H1 (cell line): ENCODE measurements at regions not wholly inside any gene's neighbourhood (a gene's known extent, or its start where the extent isn't known, plus 50 kb on each side); places are given as distances from the start of the nearest gene placed in this dataset.
"Not testable (repeated sequence)": the region's sequence is repeated elsewhere in the genome, so short reads cannot be mapped to it uniquely, and the experiment has no call there.

ENCODE experiments used
- CTCF ChIA-PET: fragments of 300-600 bp; sonication (Branson Sonifier 250); formaldehyde crosslinking; loops from one replicate; lab custom pipeline; 2021; ENCODE audit not compliant: partially characterized antibody; lab: Charles Lee
- POLR2A ChIA-PET: fragments of 300-600 bp; sonication (Branson Sonifier 250); formaldehyde crosslinking; loops from one replicate; lab custom pipeline; 2021; ENCODE audit warnings: inconsistent platforms; ENCODE audit not compliant: partially characterized antibody; lab: Charles Lee
- DNase-seq, 2 experiments: peaks; one replicate each; pipeline versions ENCODE4 v3.0.0 to v3.0.0-alpha.2; 2010 to 2022; ENCODE audit warnings: low spot score in 2 of 2, low read depth in 1 of 2, mixed read lengths in 1 of 2
- FAIRE-seq: peaks from 2 replicates; lab custom pipeline; 2011; peaks lifted over from hg19 to GRCh38; lab: Jason Lieb, UNC
- H2AFZ ChIP-seq: 2 replicates; pipeline ENCODE4 v1.8.1; 2012; ENCODE audit warnings: low read length, inconsistent platforms
- H2AK5ac ChIP-seq: 2 replicates; pipeline ENCODE4 v1.6.1; 2013; ENCODE audit warnings: low read depth, low read length
- H2BK120ac ChIP-seq: replicated peaks from 2 replicates; pipeline ENCODE3; 2013; ENCODE audit warnings: low read depth, low read length, inconsistent platforms
- H2BK12ac ChIP-seq: 2 replicates; pipeline ENCODE4 v1.6.1; 2013; ENCODE audit warnings: low read depth, low read length
- H2BK15ac ChIP-seq: 2 replicates; pipeline ENCODE4 v1.6.1; 2013; ENCODE audit warnings: low read length
- H2BK20ac ChIP-seq: 2 replicates; pipeline ENCODE4 v1.6.1; 2013; ENCODE audit warnings: low read length
- H2BK5ac ChIP-seq: 2 replicates; pipeline ENCODE4 v1.6.1; 2013; ENCODE audit warnings: low read depth, low read length
- H3K14ac ChIP-seq: 2 replicates; pipeline ENCODE4 v1.6.1; 2013; ENCODE audit warnings: inconsistent platforms; ENCODE audit not compliant: insufficient read length
- H3K18ac ChIP-seq: 2 replicates; pipeline ENCODE4 v1.6.1; 2013; ENCODE audit warnings: low read length; ENCODE audit errors: extremely low read depth
- H3K23ac ChIP-seq: 2 replicates; pipeline ENCODE4 v1.6.1; 2013; ENCODE audit warnings: inconsistent platforms; ENCODE audit not compliant: insufficient read length
- H3K23me2 ChIP-seq: 2 replicates; pipeline ENCODE4 v1.6.1; 2013; ENCODE audit warnings: low read depth, low read length
- H3K27ac ChIP-seq: 2 replicates; pipeline ENCODE4 v1.6.1; 2011; ENCODE audit warnings: low read depth, low read length, inconsistent platforms
- H3K27me3 ChIP-seq, 4 experiments: replicated peaks in 1 of 4; 1 replicate in 1 of 4; 2 replicates in 3 of 4; pipeline versions ENCODE4 v1.6.1 to v1.8.1; 2011 to 2013; ENCODE audit warnings: low read length in 3 of 4, mild to moderate bottlenecking in 3 of 4, inconsistent platforms in 2 of 4, mixed read lengths in 2 of 4, moderate library complexity in 1 of 4; ENCODE audit not compliant: control insufficient read depth in 3 of 4, insufficient read depth in 3 of 4; ENCODE audit errors: extremely low read depth in 1 of 4
- H3K36me3 ChIP-seq, 4 experiments: 2 replicates each; pipeline versions ENCODE4 v1.6.1 to v1.8.1; 2011 to 2013; ENCODE audit warnings: mild to moderate bottlenecking in 4 of 4, low read length in 3 of 4, moderate library complexity in 2 of 4, control low read depth in 1 of 4, inconsistent platforms in 1 of 4; ENCODE audit not compliant: insufficient read depth in 4 of 4, control insufficient read depth in 2 of 4
- H3K4ac ChIP-seq: replicated peaks from 2 replicates; pipeline ENCODE3; 2013; ENCODE audit warnings: low read length, low read depth, mixed read lengths, inconsistent platforms; ENCODE audit not compliant: insufficient read length
- H3K4me1 ChIP-seq, 4 experiments: replicated peaks in 1 of 4; 1 replicate in 1 of 4; 2 replicates in 3 of 4; pipeline versions ENCODE4 v1.6.1 to v1.8.1; 2011 to 2013; ENCODE audit warnings: low read length in 3 of 4, inconsistent platforms in 2 of 4, mixed read lengths in 1 of 4; ENCODE audit not compliant: insufficient read depth in 4 of 4, control insufficient read depth in 3 of 4
- H3K4me2 ChIP-seq, 2 experiments: 2 replicates each; pipeline versions ENCODE4 v1.6.1 to v1.8.1; 2011 to 2013; ENCODE audit warnings: low read depth in 2 of 2, low read length in 2 of 2, control low read depth in 1 of 2, inconsistent platforms in 1 of 2, mild to moderate bottlenecking in 1 of 2; ENCODE audit not compliant: insufficient read depth in 1 of 2
- H3K4me3 ChIP-seq, 4 experiments: fragments of 200-600, 300-600 bp in 1 of 4; sonication (generic), shearing (Covaris generic), sonication (Bioruptor Twin) in 1 of 4; 2 replicates each; pipeline versions ENCODE4 v1.5.1 to v1.8.1; 2011 to 2016; ENCODE audit warnings: low read length in 4 of 4, low read depth in 3 of 4, control low read depth in 2 of 4, inconsistent platforms in 2 of 4, mild to moderate bottlenecking in 2 of 4, mixed read lengths in 1 of 4, moderate library complexity in 1 of 4; ENCODE audit not compliant: insufficient read depth in 2 of 4; ENCODE audit errors: extremely low read depth in 1 of 4
- H3K56ac ChIP-seq: replicated peaks from 2 replicates; pipeline ENCODE3; 2013; ENCODE audit warnings: low read depth, mild to moderate bottlenecking, mixed read lengths, low read length, inconsistent platforms; ENCODE audit not compliant: insufficient read length
- H3K79me1 ChIP-seq: 2 replicates; pipeline ENCODE4 v1.6.1; 2013; ENCODE audit warnings: low read depth, low read length, control low read depth
- H3K79me2 ChIP-seq, 2 experiments: 2 replicates each; pipeline versions ENCODE4 v1.6.1 to v1.8.1; 2012 to 2013; ENCODE audit warnings: low read length in 2 of 2, mild to moderate bottlenecking in 2 of 2, inconsistent platforms in 1 of 2; ENCODE audit not compliant: insufficient read depth in 2 of 2, control insufficient read depth in 1 of 2
- H3K9ac ChIP-seq, 4 experiments: replicated peaks in 1 of 4; 1 replicate in 1 of 4; 2 replicates in 3 of 4; pipeline versions ENCODE4 v1.6.1 to v1.8.1; 2011 to 2013; ENCODE audit warnings: low read depth in 3 of 4, low read length in 3 of 4, control low read depth in 2 of 4, mild to moderate bottlenecking in 2 of 4, moderate library complexity in 2 of 4, inconsistent platforms in 1 of 4; ENCODE audit errors: extremely low read depth in 1 of 4
- H3K9me3 ChIP-seq, 2 experiments: 2 replicates each; pipeline versions ENCODE4 v1.6.1 to v1.8.1; 2012 to 2013; ENCODE audit warnings: mild to moderate bottlenecking in 2 of 2, moderate library complexity in 2 of 2, control low read depth in 1 of 2, inconsistent platforms in 1 of 2, low read depth in 1 of 2, low read length in 1 of 2, mixed read lengths in 1 of 2; ENCODE audit not compliant: insufficient read depth in 2 of 2
- H4K20me1 ChIP-seq, 2 experiments: replicated peaks in 1 of 2; 2 replicates each; pipeline versions ENCODE3 to v1.8.1; 2011 to 2013; ENCODE audit warnings: inconsistent platforms in 2 of 2, low read length in 2 of 2, mild to moderate bottlenecking in 1 of 2; ENCODE audit not compliant: insufficient read depth in 2 of 2, control insufficient read depth in 1 of 2
- H4K5ac ChIP-seq: 2 replicates; pipeline ENCODE4 v1.6.1; 2013; ENCODE audit warnings: low read length, low read depth, mixed read lengths, inconsistent platforms; ENCODE audit not compliant: insufficient read length
- H4K8ac ChIP-seq: 2 replicates; pipeline ENCODE4 v1.8.0; 2013; ENCODE audit warnings: mild to moderate bottlenecking, moderate library complexity, low read length, inconsistent platforms; ENCODE audit not compliant: insufficient read depth; ENCODE audit errors: extremely low read depth
- H4K91ac ChIP-seq: replicated peaks from 2 replicates; pipeline ENCODE3; 2013; ENCODE audit warnings: low read length, mixed read lengths, inconsistent platforms; ENCODE audit not compliant: insufficient read length
- WGBS, 2 experiments: shearing (Covaris generic) in 1 of 2; methylation state at CpG; one replicate each; pipeline versions ENCODE4 v1.1.6 to v1.1.7; 2013 to 2015; ENCODE audit warnings: low lambda C conversion rate in 2 of 2, mixed read lengths in 2 of 2, inconsistent platforms in 1 of 2, low coverage in 1 of 2, missing lambda C conversion rate in 1 of 2; ENCODE audit not compliant: insufficient replicate concordance in 2 of 2, insufficient coverage in 1 of 2, insufficient read length in 1 of 2; ENCODE audit errors: extremely low coverage in 1 of 2, missing lambda C conversion rate in 1 of 2; 5-methylcytosine and 5-hydroxymethylcytosine counted together

DNA sequence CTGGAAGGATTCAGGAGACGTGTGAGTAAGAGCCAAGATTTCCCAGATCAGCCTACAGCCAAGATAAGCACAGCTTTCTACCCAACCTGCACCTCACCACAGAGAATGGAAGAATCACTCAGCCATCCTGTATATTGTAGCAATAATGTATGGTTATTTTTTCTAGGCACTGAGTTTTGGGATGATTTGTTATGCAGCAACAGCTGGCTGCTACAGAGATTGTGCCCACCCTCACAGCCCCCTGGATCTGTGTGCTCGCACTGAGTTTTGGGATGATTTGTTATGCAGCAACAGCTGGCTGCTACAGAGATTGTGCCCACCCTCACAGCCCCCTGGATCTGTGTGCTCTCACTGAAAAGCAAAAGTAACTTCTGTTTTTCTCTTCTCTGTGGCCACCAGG lies 101.7 kb upstream of the SYT13 start:
- H2AK5ac ChIP-seq, H3K9me3 ChIP-seq, H4K8ac ChIP-seq, H2BK5ac ChIP-seq, H2BK15ac ChIP-seq, H3K79me2 ChIP-seq, H3K79me1 ChIP-seq, H3K27ac ChIP-seq, H3K56ac ChIP-seq, H3K14ac ChIP-seq, H3K27me3 ChIP-seq, H3K4me3 ChIP-seq, H2BK120ac ChIP-seq, POLR2A ChIA-PET, DNase-seq, H3K4me2 ChIP-seq, H3K23me2 ChIP-seq, H3K23ac ChIP-seq, H2BK12ac ChIP-seq, H4K91ac ChIP-seq, H3K9ac ChIP-seq, H2BK20ac ChIP-seq, FAIRE-seq, H3K4ac ChIP-seq, H3K18ac ChIP-seq, H3K36me3 ChIP-seq, H4K5ac ChIP-seq, H3K4me1 ChIP-seq, H4K20me1 ChIP-seq, H2AFZ ChIP-seq: not testable (repeated sequence)
- WGBS, 2 experiments = 96% methylated on average over 2 of the region's 2 CpGs; no CpG with 5 or more reads in 1 of the 2 experiments
- CTCF ChIA-PET = interaction anchor here (1.4 to 1.8 kb wide), 2 partner anchors 11 to 267 kb away, joined by 3 to 12 read pairs; no protein-coding TSS in a partner anchor
